Stimulated activated CD4-positive, alpha-beta T cell treated with anti-CD3 and anti-CD28 coated beads, Interleukin-15, amount 100 ng/mL, for 24 hours (primary cell): ENCODE measurements at regions not wholly inside any gene's neighbourhood (a gene's known extent, or its start where the extent isn't known, plus 50 kb on each side); places are given as distances from the start of the nearest gene placed in this dataset.

ENCODE experiments used
- DNase-seq: peaks from one replicate; pipeline ENCODE4 v3.0.0-alpha.2; 2020

DNA sequence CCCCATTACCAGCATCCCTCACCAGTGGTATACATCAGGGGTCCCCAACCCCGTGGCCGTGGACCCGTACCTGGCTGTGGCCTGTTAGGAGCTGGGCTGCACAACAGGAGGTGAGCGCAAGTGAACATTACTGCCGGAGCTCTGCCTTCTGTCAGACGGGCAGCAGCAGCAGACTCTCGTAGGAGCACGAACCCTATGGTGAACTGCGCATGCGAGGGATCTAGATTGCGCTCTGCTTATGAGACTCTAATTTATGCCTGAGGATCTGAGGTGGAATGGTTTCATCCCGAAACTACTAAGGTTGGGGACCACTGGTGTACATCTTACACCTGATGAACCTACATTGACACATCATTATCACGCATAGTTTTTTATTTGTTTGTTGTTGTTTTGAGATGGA, 52.8 kb upstream of the DHX15 start:
- DNase-seq = no peak

GRCh38 chr4:24638396-24638875, 54.1 kb upstream of the DHX15 start:
- no peak for DNase-seq

- no peak for DNase-seq
Observed at GRCh38 chr4:24639714-24640113, 55.4 kb upstream of the DHX15 start.

GRCh38 chr4:24640366-24640765, 56.0 kb upstream of the DHX15 start:
- DNase-seq = no peak

- no peak for DNase-seq
Observed at GRCh38 chr4:24642981-24643547, 58.7 kb upstream of the DHX15 start.

DNA sequence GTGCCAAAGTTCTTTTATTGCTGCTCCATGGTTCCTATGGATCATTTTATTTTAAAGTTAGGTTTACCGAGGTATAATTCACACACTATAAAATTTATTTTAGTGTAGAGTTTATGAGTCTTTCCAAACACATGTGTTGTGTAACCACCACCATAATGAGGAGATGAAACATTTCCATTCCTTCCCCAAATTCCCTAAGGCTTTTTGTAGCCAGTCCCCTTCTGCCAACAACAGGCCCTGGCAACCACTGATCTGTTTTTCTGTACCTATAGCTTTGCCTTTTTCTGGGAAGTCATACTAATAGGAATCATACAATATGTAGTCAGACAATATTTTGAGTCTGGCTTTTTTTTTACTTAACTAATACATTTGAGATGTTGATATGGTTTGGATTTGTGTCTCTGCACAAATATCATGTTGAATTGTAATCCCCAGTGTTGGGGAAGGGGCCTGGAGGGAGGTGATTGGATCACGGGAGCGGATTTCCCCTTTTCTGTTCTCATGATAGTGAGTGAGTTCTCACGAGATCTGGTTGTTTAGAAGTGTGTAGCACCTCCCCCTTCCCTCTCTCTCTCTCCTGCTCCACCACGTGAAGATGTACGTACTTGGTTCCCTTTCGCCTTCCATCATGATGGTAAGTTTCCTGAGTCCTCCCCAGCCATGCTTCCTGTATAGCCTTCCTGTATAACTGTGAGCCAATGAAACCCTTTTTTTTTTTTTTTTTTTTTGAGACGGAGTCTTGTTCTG, 59.6 kb upstream of the DHX15 start:
- no peak for DNase-seq

DNA sequence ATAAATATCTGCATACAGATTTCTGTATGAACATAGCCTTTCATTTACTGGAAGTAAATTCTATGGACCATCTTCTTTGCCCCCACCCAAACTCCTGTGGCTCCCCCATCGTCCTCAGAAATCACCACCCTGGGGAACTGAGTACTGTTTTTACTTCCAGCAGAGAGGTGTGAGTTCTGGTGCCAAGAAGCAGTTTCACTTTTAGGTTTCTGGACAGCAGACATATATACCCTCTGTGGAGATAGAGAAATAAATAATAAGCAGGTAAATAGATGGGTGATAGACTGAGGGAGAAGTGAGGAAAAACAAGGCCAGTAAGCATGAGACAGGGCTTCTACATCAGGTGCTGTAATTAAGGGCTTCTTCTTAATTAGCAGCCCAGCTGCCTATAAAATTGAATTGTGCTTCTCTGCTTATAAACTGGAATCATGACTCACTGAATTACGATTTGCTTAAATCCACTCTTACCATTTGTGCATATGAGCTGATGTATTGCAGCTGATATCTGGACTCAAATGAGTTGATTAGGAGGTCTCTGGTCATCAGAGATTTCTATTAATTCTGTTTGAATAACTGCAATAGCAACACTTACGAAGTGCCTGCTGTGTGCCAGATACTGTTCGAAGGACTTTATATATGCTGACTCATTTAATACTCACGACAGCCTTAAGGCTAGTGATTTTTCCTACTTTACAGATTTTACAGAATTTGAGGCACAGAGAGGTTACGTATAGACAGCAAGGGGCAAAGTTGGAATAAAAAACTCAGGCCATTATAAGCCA, 60.8 kb upstream of the DHX15 start:
- DNase-seq = no peak

DNA sequence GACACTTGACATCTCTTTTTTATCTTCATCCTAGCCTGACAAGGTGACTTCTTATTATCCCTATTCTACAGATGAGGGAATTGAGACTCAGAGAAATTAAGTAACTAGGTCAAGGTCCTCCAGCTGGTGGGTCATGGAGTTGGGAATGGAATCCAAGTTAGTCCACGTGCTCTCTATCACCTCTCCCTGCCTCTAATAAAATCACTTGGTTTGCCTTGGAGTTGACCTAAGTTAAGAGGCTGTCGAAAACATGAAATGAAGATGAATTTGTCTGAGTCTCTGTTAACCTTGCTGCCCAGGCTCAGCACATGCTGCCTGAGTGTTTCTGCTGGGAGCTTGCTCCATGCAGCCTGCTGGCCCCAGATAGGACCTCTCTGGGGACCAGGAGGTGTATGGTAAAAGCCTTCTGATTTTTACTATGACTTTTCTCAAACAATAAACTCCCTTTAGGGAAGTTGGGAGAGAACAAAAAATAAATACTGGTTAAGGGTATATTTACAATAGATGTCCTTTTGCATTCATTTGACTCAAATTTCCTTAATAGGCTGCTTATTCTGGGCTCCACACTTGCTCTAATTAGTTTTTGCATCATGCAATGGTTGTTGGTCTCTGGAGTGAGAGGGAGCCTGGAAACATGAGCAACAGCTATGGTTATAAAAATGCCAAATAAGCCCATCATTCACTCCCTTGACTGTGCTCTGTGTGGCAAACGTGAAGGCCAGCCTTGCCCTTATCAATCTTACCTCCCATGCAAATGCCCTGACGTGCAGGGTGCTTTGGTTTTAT, 61.6 kb upstream of the DHX15 start:
- no peak for DNase-seq

DNA sequence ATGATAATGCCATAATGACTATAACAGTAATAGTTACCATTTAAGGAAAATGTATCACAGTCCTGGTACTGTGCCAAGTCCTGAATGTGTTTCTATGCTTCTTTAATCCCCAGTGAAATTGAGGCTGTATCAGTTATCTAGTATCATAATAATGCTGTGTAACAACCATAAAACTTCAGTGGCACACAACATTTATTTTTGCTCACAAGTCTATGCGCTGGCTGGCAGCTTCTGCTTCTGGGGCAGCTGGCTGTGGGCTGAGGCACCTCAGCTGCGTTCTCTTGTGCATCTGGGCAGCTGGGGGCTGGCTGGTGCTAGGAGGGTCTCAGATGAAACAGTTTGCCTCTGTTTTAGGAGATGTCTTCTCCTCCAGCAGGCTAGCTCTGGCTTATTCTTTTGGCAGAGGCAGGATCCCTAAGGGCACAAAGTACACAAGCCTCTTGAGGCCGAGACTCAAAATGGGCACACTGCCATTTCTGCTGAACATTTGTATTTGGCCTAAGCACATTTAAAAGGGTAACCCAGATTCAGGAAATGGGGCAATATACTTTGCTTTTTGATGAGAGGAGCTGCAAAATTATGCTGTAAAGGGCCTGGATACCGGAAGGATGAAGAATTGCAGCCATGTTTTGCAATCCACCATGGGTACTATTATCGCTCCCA, 62.6 kb upstream of the DHX15 start:
- no peak for DNase-seq

GRCh38 chr4:24650849-24651640, 66.7 kb upstream of the DHX15 start:
- DNase-seq = no peak

DNA sequence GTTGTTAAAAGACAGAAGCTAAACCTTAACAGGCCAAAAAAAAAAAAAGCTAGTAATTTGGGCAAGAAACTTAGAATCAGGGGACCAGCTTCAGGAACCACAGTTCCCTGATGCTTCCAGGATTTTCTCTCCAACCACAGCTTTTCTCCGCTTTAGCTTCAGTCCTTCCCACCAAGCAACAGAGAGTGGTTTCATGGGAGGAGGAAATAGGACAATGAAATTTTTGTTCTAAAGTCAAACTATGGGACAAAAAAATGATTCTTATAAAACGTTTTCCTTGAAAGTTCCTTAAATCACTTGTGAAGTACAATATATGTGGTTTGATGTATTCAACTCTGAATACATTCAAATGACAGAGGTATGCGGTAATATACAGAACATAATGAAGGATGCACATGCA, 71.0 kb upstream of the DHX15 start:
- DNase-seq = no peak

GRCh38 chr4:24655971-24656370, 71.6 kb upstream of the DHX15 start:
- DNase-seq = no peak

- no peak for DNase-seq
Observed at GRCh38 chr4:24656906-24657305, 72.6 kb upstream of the DHX15 start.

- peak; percentile 9 for DNase-seq
Observed at GRCh38 chr4:24657768-24658617, 73.6 kb upstream of the DHX15 start.

DNA sequence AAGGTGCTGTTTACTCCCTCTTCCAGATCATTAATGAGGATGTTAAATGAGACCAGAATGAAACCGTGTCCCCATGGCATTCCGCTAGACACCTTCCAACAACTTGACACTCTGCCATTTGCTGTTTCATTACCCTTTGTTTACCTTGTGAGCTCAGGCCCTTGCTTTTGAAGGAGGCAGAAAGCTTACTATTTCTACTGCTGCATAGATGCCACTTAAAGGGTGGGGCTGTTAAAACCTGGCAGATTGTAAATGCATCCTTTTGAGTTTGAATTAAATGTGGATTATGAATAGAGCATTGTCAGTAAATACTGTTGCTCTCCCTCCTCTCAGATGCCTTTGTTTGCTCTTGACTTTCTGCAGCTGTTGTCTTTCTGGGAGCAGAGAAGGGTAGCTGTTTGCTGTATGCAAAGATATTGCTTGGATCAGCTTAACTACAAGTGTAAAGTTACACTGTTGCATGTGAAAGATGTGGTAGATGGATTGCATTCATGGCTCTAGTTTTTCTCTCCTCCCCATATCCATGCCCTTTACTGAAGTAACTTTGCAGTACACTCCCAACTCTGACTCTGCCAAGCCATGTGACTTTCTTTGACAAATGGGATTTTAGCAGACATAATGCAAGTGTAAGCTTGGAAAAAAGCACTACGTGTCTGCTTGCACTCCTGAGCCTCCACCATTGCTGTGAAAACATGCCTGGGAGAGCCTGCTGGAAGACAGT, 75.0 kb upstream of the DHX15 start:
- no peak for DNase-seq

DNA sequence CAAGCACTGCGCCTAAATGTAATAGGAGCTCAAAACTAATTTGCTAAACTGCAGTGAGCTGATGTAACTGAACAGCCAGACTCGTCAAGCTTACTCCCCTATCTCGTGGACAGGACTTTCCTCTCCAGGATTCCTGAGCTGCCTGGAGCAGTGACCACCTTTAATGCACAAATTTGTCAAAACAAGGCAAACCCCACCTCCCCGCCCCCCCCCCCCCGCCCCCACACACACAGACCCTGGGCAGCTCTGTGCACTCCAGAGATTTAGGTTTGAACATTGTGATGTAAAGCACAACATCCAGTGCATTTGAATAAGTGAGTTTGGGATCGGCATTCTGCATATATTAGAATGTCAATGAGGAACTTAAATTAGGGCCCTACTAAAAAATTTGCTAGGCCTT, 77.7 kb upstream of the DHX15 start:
- no peak for DNase-seq

DNA sequence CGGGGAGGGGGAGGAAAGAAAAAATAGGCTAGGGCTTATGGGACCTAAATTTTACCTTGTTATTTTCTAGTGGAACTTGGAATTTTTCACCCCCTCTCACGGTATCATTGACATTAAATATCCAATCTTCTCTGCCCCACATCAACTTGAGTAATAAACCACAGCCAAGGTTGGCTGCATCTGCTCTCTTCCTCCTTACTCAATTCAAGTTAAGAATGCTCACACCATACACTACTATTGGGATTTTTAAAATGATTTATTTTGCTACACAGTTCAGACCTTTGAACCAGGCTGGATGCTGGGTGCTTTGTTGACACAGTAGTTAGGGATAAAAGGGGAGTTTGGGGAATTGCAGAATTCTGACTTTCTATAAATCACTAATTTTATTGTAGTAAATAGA, 78.2 kb upstream of the DHX15 start:
- no peak for DNase-seq

DNA sequence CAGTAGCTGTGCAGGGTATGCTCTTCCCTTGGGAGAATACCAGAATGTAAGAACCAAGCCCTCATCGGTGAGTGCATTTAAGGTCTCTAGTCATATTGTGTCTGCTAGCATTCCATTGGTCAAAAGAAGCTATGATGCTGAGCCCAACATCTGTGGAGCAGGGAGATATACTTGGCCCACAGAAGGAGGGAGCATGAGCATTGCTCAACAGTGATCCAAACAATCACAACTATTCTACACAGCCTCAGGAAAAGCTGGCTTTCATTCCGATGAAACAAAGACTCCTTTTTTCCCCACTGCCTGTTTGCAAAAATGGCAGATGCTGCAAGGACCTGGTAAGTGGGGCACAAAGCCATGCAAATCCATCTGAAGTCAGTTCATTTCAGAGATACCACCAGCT, 80.6 kb upstream of the DHX15 start:
- no peak for DNase-seq

DNA sequence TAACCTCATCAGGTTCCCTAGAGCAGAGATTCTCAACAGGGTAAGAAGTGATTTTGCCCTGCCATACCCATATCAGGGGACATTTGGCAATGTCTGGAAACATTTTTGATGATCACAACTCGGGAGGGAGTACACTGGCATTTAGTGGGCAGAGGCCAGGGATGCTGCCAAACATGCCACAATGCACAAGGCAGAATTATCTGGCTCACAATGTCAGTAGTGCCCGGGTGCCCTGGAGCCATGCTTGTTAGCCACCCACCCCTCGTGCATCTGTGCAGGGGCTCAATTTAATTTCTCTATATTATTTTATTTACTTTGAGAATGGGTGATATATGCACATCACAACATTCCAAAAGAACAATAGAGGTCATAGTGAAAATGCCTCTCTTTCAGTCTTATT, 82.0 kb upstream of the DHX15 start:
- no peak for DNase-seq

DNA sequence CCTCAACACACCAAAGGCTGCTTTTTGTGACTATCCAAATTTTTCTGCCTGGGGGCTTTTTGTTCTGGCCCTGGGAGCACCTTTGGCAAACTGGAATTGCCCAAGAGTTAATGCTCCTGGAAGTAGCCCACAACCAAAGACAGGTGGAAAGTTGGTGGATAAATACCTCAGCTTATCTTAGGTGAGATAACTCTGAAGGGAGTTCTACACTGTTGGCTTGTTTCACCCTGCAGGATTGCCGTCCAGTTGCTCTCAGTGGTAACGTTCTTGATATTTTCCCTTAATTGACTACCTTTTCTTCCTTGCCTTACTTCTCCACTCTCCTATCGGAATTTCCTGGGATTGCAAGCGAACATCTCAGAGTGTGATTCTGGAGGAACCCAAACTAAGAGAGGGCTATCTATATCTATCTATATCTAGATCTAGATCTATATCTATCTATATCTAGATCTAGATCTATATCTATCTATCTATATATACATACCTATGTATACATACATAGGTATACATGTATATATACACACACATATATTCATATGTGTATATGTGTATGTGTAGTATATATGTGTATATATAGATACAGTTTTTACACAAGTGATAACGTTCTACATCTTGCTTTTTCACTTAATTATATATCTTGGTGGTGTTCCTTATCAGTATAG, 82.6 kb upstream of the DHX15 start:
- DNase-seq = no peak
